ENCODE measurements at regions not wholly inside any gene's neighbourhood (a gene's known extent, or its start where the extent isn't known, plus 50 kb on each side); places are given as distances from the start of the nearest gene placed in this dataset.

DNA sequence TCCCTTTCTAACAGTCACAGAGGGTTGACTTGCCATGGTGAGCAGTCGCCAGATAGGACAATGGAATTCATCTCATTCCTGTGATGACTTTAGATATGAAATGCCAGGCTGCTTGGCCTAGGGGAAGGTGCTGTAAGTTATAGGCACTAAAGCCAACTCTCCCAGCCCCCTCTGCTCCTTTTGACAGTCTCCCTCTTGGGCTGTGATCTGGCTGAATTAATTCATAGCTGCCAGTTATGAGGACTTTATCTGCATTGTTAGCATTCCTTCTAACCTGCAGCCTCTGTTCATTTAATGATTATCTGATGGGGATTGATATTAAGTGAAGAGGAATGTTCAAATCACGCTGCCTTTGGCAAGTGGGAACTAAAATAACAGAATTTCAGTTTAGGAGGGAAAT is 427.1 kb upstream of the RASGRP1 start:
- no peak for DNase-seq (ENCODE audit: low read depth)
- TF ChIP-seq, protein P1, sequence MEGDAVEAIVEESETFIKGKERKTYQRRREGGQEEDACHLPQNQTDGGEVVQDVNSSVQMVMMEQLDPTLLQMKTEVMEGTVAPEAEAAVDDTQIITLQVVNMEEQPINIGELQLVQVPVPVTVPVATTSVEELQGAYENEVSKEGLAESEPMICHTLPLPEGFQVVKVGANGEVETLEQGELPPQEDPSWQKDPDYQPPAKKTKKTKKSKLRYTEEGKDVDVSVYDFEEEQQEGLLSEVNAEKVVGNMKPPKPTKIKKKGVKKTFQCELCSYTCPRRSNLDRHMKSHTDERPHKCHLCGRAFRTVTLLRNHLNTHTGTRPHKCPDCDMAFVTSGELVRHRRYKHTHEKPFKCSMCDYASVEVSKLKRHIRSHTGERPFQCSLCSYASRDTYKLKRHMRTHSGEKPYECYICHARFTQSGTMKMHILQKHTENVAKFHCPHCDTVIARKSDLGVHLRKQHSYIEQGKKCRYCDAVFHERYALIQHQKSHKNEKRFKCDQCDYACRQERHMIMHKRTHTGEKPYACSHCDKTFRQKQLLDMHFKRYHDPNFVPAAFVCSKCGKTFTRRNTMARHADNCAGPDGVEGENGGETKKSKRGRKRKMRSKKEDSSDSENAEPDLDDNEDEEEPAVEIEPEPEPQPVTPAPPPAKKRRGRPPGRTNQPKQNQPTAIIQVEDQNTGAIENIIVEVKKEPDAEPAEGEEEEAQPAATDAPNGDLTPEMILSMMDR (IDR thresholded peaks at IDR 0.05; ENCODE audit: control insufficient read depth, insufficient read depth, low read depth, low read length, missing control alignments) = no peak
- no peak overlapping the region for H3K4me3 ChIP-seq (ENCODE audit: control insufficient read depth, low read depth, low read length)

DNA sequence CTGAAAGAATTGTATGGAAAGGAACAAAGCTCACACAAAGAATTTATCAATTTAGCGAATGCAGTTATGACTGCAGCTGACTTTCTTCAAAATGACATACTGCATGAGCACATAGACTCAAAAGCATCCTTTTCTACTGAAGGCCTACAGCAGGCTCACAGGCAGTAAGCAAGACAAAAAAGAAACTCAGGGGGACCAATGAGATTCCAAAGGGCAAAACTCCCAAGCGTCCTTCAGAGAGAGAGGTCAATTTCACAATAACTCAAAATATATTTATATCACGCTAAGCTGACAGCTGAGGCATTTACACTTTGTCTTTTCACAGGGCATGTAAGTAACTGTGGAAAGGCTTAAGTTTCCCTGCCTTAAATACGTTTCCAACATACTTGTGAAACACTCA is 427.9 kb upstream of the RASGRP1 start:
- no peak for DNase-seq (ENCODE audit: low read depth)
- H3K4me3 ChIP-seq (ENCODE audit: control insufficient read depth, low read depth, low read length) = no peak overlapping the region
- TF ChIP-seq, protein P1 (IDR thresholded peaks at IDR 0.05; ENCODE audit: control insufficient read depth, insufficient read depth, low read depth, low read length, missing control alignments) = no peak

DNA sequence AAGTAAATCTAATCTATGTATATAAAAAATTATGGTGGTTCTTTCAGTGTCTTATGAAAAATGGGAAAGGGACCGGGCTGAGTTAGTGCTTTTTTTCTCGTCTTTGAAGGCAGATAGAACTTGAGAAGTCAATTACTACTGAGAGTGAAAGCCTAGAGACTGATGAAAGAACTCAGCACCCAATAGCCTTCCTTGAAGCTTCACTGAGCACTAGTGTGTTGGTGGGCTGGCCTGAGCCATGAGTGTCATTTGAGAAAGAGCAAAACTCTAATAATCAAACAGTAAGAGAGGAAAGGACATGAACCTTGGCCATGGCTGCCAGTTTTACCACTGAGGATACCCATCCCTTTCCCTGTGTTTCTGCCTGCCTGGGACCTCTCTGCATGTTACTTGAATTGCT is 428.3 kb upstream of the RASGRP1 start:
- no peak for DNase-seq (ENCODE audit: low read depth)
- H3K4me3 ChIP-seq (ENCODE audit: control insufficient read depth, low read depth, low read length) = no peak overlapping the region
- TF ChIP-seq, protein P1 (IDR thresholded peaks at IDR 0.05; ENCODE audit: control insufficient read depth, insufficient read depth, low read depth, low read length, missing control alignments) = no peak

DNA sequence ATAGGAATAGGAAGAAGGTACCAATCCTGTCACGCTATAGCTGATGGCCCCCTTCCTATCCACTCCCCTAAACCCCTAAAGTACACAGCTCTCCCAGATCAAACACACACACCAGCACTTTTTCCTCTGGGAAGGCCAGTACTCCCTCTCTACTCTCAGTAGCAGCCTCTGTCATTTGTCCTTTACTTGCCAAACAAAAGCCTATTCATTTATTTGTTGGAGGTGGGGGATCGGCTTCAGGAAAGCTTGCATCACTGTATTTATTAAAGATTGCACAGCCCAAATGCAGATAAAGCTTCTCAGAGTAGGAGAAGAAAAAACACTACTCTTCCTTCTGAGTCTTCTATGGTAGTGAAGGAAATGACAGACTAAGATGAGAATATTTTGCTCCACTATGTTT is 429.7 kb upstream of the RASGRP1 start:
- DNase-seq (ENCODE audit: low read depth) = no peak
- H3K4me3 ChIP-seq (ENCODE audit: control insufficient read depth, low read depth, low read length) = no peak overlapping the region
- TF ChIP-seq, protein P1 (IDR thresholded peaks at IDR 0.05; ENCODE audit: control insufficient read depth, insufficient read depth, low read depth, low read length, missing control alignments) = no peak

DNA sequence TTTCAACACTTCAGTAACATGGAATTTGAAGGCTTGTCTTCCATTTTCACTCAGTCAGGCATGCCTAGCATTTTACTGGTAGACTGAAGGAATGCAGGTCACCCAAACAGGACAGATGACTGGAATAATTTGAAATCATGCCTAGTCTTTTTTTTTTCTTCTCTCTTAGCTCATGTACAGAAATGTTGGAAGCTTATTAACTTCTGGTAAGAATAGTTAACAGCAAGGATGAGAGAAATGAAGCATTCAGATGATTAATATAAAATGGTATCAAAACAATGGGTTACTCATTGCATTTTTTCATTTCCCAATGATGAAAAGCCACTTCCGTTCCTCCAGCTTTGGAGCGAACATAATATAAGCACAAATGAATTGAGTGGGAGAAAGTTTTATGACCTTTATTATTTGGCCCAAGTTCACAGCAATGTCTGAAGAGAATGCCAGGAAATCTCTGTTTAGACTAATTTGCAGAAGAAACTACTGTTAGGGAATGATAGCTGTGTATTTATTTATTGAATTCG is 431.6 kb upstream of the RASGRP1 start:
- no peak overlapping the region for H3K4me3 ChIP-seq (ENCODE audit: control insufficient read depth, low read depth, low read length)
- TF ChIP-seq, protein P1 (IDR thresholded peaks at IDR 0.05; ENCODE audit: control insufficient read depth, insufficient read depth, low read depth, low read length, missing control alignments) = no peak
- DNase-seq (ENCODE audit: low read depth) = peak; percentile 97

DNA sequence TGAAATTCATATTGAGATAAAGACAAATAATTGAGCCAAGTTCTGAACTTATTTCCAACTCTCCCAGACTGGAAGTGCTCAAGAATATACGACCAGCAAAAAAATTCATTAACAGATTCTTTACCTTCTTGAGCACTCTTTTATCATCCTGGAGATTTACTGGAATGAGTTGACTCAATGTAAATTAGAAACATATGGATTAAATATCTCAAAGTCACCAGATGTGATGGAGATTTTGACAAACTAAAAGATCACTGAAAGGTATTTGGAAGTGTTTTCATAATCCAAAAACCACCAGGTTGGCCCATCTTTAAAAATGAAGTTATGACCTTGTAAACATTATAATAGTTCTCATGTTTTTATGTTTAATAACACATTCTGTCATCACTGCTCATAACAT is 433.2 kb upstream of the RASGRP1 start:
- TF ChIP-seq, protein P1 (IDR thresholded peaks at IDR 0.05; ENCODE audit: control insufficient read depth, insufficient read depth, low read depth, low read length, missing control alignments) = no peak
- H3K4me3 ChIP-seq (ENCODE audit: control insufficient read depth, low read depth, low read length) = no peak overlapping the region
- no peak for DNase-seq (ENCODE audit: low read depth)

All from AG09309 (cell line).